Astrocyte of the spinal cord (primary cell): ENCODE measurements at regions not wholly inside any gene's neighbourhood (a gene's known extent, or its start where the extent isn't known, plus 50 kb on each side); places are given as distances from the start of the nearest gene placed in this dataset.

Experiments
- DNase-seq: peaks from one replicate; pipeline ENCODE4 v3.0.0; 2011; ENCODE audit warnings: low read depth, low spot score
- H3K4me3 ChIP-seq: 2 replicates; pipeline ENCODE4 v1.5.1; 2011; ENCODE audit warnings: low read depth, mild to moderate bottlenecking, low read length, moderate library complexity
- in situ Hi-C: cut with HindIII; loops from 2 replicates; pipeline ENCODE4 v1.10.0; 2017; ENCODE audit warnings: low sequenced_read_pairs
- TF ChIP-seq, protein P1 (sequence below): IDR thresholded peaks from 2 replicates; pipeline ENCODE4 v1.5.1; 2012; ENCODE audit warnings: low read depth, mild to moderate bottlenecking, low read length, inconsistent platforms

DNA sequence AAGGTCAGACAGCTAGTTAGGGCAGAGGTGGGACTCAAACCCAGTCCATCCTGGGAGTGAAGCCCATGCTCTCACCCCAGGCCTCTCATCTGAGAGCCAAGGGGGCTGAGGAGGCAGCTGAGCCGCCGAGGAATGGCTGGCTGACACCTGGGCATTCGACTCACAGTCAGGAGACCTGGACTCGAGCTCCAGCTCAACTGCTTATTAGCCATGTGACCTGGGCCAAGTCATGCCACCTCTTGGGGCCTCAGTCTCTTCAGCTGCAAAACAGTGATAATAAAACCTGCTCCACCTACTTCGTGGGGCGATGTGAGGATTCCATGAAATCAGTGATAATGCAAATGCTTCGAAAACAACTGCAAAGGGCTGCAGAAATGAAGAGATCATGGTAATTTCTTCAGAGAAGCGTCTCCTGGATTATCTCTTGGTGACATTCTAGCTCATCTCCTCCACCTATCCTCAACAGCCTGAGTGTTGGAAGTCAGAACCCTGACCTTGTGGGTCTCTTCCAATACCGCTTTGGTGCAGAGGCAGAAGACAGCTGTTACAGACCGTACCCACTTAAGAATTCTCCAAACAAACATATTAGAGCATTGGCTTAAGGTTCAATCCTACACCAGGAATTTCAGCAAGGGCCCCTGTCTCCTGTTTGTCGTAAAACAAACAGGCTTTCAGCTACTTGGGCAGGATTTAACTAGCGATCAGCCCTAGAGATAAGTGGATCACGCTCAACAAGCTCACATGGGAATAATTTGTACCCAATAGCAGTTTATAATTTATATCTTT, 60.0 kb upstream of the PIM1 start:
- DNase-seq, result no peak
- in situ Hi-C loops, result no loop called here

DNA sequence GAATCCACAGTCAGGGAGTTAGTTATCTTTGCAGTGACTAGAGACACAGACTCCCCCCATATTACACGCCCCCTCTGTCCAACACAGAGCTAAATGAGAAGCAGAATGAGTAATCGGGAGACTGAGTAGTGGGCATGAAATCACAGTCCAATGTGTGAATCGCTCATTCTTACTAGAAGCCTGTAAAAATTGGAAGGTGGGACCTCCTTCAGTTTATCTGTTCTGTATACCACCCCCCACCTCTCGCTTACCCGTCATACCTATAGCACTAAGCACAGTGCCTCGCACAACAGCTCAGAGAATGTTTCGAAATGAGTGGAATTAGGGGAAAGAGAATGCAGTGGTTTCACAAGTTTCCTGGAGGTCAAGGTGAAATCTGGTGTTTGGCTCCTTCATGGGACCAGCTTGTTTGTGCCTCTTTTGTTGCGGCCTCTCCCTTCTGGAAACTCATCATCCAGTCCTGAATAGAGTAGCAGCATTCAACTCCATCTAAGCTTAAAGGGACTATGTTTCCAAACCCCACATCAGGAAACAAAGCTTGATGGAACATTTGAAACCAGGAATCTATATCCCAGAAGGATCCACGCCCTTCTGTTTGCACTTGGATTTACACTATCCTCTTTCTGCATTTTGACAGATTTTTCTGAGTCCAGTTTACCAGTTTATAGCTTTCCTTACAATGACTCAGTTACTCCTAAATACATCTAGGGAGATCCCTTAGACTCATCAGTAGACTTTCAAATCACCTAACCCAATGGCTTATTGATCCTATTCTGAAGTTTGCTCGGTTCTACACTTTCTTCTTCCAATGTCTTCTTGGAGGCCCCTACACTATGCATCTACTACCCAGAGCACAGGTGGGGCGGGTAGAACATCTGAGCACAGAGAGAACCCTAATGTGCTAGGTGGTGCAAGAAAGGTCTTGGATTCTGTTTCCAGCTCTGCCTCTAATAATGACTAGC, 59.2 kb upstream of the PIM1 start:
- no peak overlapping the region for H3K4me3 ChIP-seq
- in situ Hi-C loops, result no loop called here
- DNase-seq, result no peak
- TF ChIP-seq, protein P1, sequence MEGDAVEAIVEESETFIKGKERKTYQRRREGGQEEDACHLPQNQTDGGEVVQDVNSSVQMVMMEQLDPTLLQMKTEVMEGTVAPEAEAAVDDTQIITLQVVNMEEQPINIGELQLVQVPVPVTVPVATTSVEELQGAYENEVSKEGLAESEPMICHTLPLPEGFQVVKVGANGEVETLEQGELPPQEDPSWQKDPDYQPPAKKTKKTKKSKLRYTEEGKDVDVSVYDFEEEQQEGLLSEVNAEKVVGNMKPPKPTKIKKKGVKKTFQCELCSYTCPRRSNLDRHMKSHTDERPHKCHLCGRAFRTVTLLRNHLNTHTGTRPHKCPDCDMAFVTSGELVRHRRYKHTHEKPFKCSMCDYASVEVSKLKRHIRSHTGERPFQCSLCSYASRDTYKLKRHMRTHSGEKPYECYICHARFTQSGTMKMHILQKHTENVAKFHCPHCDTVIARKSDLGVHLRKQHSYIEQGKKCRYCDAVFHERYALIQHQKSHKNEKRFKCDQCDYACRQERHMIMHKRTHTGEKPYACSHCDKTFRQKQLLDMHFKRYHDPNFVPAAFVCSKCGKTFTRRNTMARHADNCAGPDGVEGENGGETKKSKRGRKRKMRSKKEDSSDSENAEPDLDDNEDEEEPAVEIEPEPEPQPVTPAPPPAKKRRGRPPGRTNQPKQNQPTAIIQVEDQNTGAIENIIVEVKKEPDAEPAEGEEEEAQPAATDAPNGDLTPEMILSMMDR, result no peak

More for the DNA sequence above, 60.0 kb upstream of the PIM1 start:
- H3K4me3 ChIP-seq, result no peak overlapping the region
- TF ChIP-seq, protein P1, result no peak

DNA sequence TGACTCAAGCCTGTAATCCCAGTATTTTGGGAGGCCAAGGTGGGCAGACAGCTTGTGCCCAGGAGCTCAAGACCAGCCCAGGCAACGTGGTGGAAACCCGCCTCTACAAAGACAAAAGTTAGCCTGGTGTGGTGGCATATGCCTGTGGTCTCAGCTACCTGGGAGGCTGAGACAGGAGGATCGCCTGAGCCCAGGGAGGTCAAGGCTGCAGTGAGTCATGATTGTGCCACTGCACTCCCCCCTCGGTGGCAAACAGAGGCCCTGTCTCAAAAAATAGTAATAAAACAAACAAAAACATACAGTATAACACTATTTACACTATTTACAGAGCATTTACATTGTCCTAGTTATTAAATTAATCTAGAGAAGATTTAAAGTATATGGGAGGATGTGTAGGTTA, 56.0 kb upstream of the PIM1 start:
- DNase-seq, result no peak
- no peak overlapping the region for H3K4me3 ChIP-seq
- in situ Hi-C loops, result no loop called here
- TF ChIP-seq, protein P1, result no peak

DNA sequence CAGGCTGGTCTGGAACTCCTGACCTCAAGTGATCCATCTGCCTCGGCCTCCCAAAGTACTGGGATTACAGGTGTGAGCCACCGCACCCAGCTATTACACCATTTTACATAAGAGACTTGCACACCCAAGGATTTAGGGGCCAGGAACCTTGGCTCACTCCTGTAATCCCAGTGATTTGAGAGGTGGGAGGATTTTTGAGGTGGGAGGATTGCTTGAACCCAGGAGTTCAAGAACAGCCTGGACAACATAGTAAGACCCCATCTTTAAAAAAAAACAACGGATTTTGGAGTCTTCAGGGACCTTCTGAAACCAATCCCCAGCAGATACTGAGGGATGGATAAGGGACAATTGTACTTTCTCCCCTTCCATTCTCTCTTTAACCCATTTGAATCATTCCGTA, 55.3 kb upstream of the PIM1 start:
- H3K4me3 ChIP-seq, result no peak overlapping the region
- TF ChIP-seq, protein P1, result no peak
- no peak for DNase-seq
- in situ Hi-C loops, result no loop called here

DNA sequence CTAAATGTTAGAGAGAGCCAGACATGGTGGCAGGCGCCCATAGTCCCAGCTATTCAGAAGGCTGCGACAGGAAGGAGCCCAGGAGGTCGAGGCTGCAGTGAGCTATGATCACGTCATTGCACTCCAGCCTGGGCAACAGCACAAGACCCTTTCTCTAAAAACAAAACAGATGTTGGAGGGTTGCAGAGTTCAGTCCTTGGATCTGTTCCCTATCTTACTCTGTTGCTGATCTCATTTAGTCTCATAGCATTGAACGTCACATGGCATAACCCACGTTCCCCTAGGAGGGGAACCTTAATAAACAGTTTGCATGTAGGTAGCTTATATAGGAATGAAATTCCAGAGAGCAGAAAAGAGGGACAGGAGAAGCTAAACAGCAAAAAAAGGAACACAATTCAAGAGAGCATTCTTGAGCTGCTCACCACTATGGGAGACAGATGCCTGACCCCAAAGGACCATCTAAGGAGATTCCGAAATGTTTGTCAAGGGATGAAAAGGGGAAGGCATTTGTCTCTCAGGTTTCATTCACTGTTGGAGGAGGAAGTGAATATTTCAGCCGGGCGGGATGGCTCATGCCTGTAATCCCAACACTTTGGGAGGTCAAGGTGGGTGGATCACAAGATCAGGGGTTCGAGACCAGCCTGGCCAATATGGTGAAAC, 54.6 kb upstream of the PIM1 start:
- in situ Hi-C loops, result no loop called here
- DNase-seq, result no peak
- H3K4me3 ChIP-seq, result no peak overlapping the region
- TF ChIP-seq, protein P1, result no peak

DNA sequence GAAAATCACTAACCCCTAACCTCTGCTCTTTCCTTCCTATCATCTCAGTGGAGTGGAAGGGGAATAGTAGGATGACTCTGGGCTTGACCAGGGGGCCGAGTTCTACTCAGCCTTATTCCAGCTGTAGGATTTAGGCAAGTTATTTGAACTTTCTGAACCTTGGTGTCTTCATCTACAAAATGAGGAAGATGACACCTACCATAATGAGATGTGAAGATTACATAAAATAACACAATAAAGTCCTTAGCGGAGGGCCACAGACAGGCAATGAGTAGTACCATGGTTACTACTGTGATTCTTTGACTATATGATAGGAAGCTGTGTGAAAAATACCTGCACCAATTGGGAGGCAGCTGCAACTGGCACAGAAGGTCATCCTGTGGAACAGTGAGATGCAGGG, 53.6 kb upstream of the PIM1 start:
- no peak for DNase-seq
- TF ChIP-seq, protein P1, result no peak
- no peak overlapping the region for H3K4me3 ChIP-seq
- in situ Hi-C loops, result no loop called here
